ENCODE measurements at regions not wholly inside any gene's neighbourhood (a gene's known extent, or its start where the extent isn't known, plus 50 kb on each side); places are given as distances from the start of the nearest gene placed in this dataset.

DNA sequence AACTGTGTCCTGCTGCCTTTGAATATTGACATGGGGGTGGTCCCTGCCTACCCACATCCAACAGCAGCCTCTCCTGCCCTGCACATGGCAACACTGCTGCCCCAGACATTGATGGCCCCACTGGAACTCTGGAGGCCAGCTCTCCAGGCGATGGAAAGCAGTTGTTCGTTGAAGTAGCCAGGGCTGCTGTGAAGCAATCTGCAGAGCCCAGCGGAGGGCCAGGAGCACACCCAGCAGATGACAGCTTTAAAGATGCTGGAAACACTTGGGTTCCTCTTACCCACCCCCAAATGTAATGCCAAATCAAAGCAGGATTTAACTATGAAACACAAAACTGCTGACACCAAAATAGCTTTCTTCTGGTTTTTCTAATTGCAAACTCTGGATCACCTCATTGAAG is 165.6 kb upstream of the NAV2 start (continued):
- TF ChIP-seq, protein P1, sequence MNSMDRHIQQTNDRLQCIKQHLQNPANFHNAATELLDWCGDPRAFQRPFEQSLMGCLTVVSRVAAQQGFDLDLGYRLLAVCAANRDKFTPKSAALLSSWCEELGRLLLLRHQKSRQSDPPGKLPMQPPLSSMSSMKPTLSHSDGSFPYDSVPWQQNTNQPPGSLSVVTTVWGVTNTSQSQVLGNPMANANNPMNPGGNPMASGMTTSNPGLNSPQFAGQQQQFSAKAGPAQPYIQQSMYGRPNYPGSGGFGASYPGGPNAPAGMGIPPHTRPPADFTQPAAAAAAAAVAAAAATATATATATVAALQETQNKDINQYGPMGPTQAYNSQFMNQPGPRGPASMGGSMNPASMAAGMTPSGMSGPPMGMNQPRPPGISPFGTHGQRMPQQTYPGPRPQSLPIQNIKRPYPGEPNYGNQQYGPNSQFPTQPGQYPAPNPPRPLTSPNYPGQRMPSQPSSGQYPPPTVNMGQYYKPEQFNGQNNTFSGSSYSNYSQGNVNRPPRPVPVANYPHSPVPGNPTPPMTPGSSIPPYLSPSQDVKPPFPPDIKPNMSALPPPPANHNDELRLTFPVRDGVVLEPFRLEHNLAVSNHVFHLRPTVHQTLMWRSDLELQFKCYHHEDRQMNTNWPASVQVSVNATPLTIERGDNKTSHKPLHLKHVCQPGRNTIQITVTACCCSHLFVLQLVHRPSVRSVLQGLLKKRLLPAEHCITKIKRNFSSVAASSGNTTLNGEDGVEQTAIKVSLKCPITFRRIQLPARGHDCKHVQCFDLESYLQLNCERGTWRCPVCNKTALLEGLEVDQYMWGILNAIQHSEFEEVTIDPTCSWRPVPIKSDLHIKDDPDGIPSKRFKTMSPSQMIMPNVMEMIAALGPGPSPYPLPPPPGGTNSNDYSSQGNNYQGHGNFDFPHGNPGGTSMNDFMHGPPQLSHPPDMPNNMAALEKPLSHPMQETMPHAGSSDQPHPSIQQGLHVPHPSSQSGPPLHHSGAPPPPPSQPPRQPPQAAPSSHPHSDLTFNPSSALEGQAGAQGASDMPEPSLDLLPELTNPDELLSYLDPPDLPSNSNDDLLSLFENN (IDR thresholded peaks at IDR 0.05; ENCODE audit: low read depth in 2 of 2, low read length in 2 of 2), result no peak
- TF ChIP-seq RAD21 (CRISPR knock-in tag; conservative IDR thresholded peaks at IDR 0.05 in 1 of 2, IDR thresholded peaks at IDR 0.05 in 1 of 2), result no peak
- TF ChIP-seq, protein P2, sequence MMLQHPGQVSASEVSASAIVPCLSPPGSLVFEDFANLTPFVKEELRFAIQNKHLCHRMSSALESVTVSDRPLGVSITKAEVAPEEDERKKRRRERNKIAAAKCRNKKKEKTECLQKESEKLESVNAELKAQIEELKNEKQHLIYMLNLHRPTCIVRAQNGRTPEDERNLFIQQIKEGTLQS (IDR thresholded peaks at IDR 0.05), result no peak
- TF ChIP-seq, protein P2 (CRISPR knock-in tag; conservative IDR thresholded peaks at IDR 0.05), result no peak
- TF ChIP-seq BCL6 (CRISPR knock-in tag; IDR thresholded peaks at IDR 0.05), result no peak
- no peak for TF ChIP-seq RBM25 (IDR thresholded peaks at IDR 0.05; ENCODE audit: low read depth, low read length, severe bottlenecking)
- TF ChIP-seq TARDBP (IDR thresholded peaks at IDR 0.05), result no peak
